Activated CD8-positive, alpha-beta T cell treated with anti-CD3 and anti-CD28 coated beads for 36 hours (primary cell): ENCODE measurements at regions not wholly inside any gene's neighbourhood (a gene's known extent, or its start where the extent isn't known, plus 50 kb on each side); places are given as distances from the start of the nearest gene placed in this dataset.

Experiments
- ATAC-seq: fragments of 200-7000 bp; cut with Tn5 transposase; one replicate; pipeline ENCODE4 v1.10.0; 2021; ENCODE audit warnings: mild to moderate bottlenecking, moderate library complexity
- CTCF ChIA-PET: fragments of 350-600 bp; sonication (Branson Sonifier 250); formaldehyde crosslinking; loops from one replicate; lab custom pipeline; 2021; ENCODE audit warnings: antibody characterized with exemption; lab: Charles Lee
- POLR2A ChIA-PET: fragments of 350-600 bp; sonication (Branson Sonifier 250); formaldehyde crosslinking; loops from one replicate; lab custom pipeline; 2021; ENCODE audit warnings: antibody characterized with exemption; lab: Charles Lee
- DNase-seq: peaks from one replicate; pipeline ENCODE4 v3.0.0-alpha.2; 2020
- H3K27ac Mint-ChIP-seq: one replicate; pipeline ENCODE4 v1.8.0; 2021; ENCODE audit warnings: mild to moderate bottlenecking, mixed read lengths
- H3K27me3 Mint-ChIP-seq: one replicate; pipeline ENCODE4 v1.8.0; 2021; ENCODE audit warnings: mixed read lengths
- H3K36me3 Mint-ChIP-seq: one replicate; pipeline ENCODE4 v1.8.0; 2021; ENCODE audit warnings: low read depth, mixed read lengths
- H3K4me1 Mint-ChIP-seq: one replicate; pipeline ENCODE4 v1.8.0; 2021; ENCODE audit warnings: low read depth, mixed read lengths
- H3K4me3 Mint-ChIP-seq: one replicate; pipeline ENCODE4 v1.8.0; 2021; ENCODE audit warnings: mild to moderate bottlenecking, moderate library complexity, mixed read lengths
- H3K9me3 Mint-ChIP-seq: one replicate; pipeline ENCODE4 v1.8.0; 2021; ENCODE audit warnings: mixed read lengths
- CTCF ChIP-seq: fragments of 200-600 bp; IDR thresholded peaks from one replicate; pipeline ENCODE4 v1.8.0; 2022; ENCODE audit warnings: antibody characterized with exemption, mild to moderate bottlenecking
- intact Hi-C: fragments of 100-400 bp; cut with micrococcal nuclease; formaldehyde crosslinking; loops from one replicate; pipeline ENCODE4 v1.10.0; 2022

- no peak for DNase-seq
- Mint-ChIP-seq H3K4me1 (peaks cover 41% of the 10 kb centered on the region), H3K27me3 (no peaks in the 10 kb centered on the region), H3K27ac (no peak overlapping the region), H3K9me3 (peaks cover 4% of the 10 kb centered on the region), H3K4me3 (no peak overlapping the region), H3K36me3 (peaks cover 5% of the 10 kb centered on the region)
- ChIA-PET CTCF (interaction anchor here (1.5 kb wide), 1 partner anchor 22 kb away, joined by 4 read pairs; no protein-coding TSS in a partner anchor), POLR2A (interaction anchor here (0.6 to 2.2 kb wide), 4 partner anchors 22 to 383 kb away, joined by 3 to 6 read pairs (median 4); partner anchors contain the start of gene JUN)
- no peak for TF ChIP-seq CTCF
- ATAC-seq, result no peak
- intact Hi-C loops, result no loop called here
Measured at GRCh38 chr1:59022199-59022598, 238.4 kb upstream of the JUN start.

GRCh38 chr1:59022799-59023198 is 239.0 kb upstream of the JUN start:
- CTCF ChIA-PET, result interaction anchor here (1.5 kb wide), 1 partner anchor 21 kb away, joined by 4 read pairs; no protein-coding TSS in a partner anchor
- ATAC-seq, result no peak

GRCh38 chr1:59025201-59025600 is 241.4 kb upstream of the JUN start:
- intact Hi-C loops, result no loop called here
- TF ChIP-seq CTCF, result no peak
- Mint-ChIP-seq H3K36me3 (no peaks in the 10 kb centered on the region), H3K4me3 (no peak overlapping the region), H3K27ac (no peak overlapping the region), H3K27me3 (no peaks in the 10 kb centered on the region), H3K4me1 (peaks cover 26% of the 10 kb centered on the region), H3K9me3 (no peaks in the 10 kb centered on the region)
- ChIA-PET POLR2A (interaction anchor here (1.2 kb wide), 1 partner anchor 27 kb away, joined by 3 read pairs; no protein-coding TSS in a partner anchor), CTCF (interaction anchor here (1.2 to 1.4 kb wide), 2 partner anchors 18 to 674 kb away, joined by 4 read pairs; no protein-coding TSS in a partner anchor)
- no peak for ATAC-seq
- no peak for DNase-seq

More at GRCh38 chr1:59022799-59023198, 239.0 kb upstream of the JUN start:
- Mint-ChIP-seq H3K27ac (no peak overlapping the region), H3K9me3 (peaks cover 4% of the 10 kb centered on the region), H3K36me3 (peaks cover 5% of the 10 kb centered on the region), H3K4me1 (peaks cover 41% of the 10 kb centered on the region), H3K4me3 (no peak overlapping the region), H3K27me3 (no peaks in the 10 kb centered on the region)
- no peak for DNase-seq
- POLR2A ChIA-PET, result no interaction called here
- no peak for TF ChIP-seq CTCF
- intact Hi-C loops, result no loop called here

- intact Hi-C loops, result no loop called here
- Mint-ChIP-seq H3K27me3 (no peaks in the 10 kb centered on the region), H3K27ac (peak overlapping the region; percentile 72), H3K9me3 (no peaks in the 10 kb centered on the region), H3K4me3 (no peak overlapping the region), H3K36me3 (no peaks in the 10 kb centered on the region), H3K4me1 (peaks cover 19% of the 10 kb centered on the region)
- CTCF ChIA-PET, result no interaction called here
- ATAC-seq, result peak; percentile 24
- TF ChIP-seq CTCF, result no peak
- no peak for DNase-seq
- POLR2A ChIA-PET, result interaction anchor here (1.1 to 1.2 kb wide), 2 partner anchors 26 to 108 kb away, joined by 3 read pairs; no protein-coding TSS in a partner anchor
Measured at GRCh38 chr1:59025898-59026426, 242.1 kb upstream of the JUN start.

- no peak for DNase-seq
- Mint-ChIP-seq H3K4me1 (peaks cover 19% of the 10 kb centered on the region), H3K27me3 (no peaks in the 10 kb centered on the region), H3K4me3 (no peak overlapping the region), H3K27ac (peak overlapping the region; percentile 72), H3K9me3 (no peaks in the 10 kb centered on the region), H3K36me3 (no peaks in the 10 kb centered on the region)
- CTCF ChIA-PET, result interaction anchor here (1.0 to 1.1 kb wide), 2 partner anchors 15 to 672 kb away, joined by 3 read pairs; no protein-coding TSS in a partner anchor
- no peak for TF ChIP-seq CTCF
- POLR2A ChIA-PET, result interaction anchor here (1.1 kb wide), 1 partner anchor 109 kb away, joined by 3 read pairs; no protein-coding TSS in a partner anchor
- intact Hi-C loops, result no loop called here
- peak; percentile 56 for ATAC-seq
Measured at GRCh38 chr1:59026472-59026948, 242.7 kb upstream of the JUN start.
